GM20431 (cell line): ENCODE measurements at regions not wholly inside any gene's neighbourhood (a gene's known extent, or its start where the extent isn't known, plus 50 kb on each side); places are given as distances from the start of the nearest gene placed in this dataset.

Source experiments
- in situ Hi-C: fragments of 300-500 bp; cut with MseI, MboI; formaldehyde crosslinking; loops from one replicate; pipeline ENCODE4 v1.15.0; 2020; ENCODE audit warnings: low sequenced_read_pairs; ENCODE audit not compliant: unreplicated experiment

DNA sequence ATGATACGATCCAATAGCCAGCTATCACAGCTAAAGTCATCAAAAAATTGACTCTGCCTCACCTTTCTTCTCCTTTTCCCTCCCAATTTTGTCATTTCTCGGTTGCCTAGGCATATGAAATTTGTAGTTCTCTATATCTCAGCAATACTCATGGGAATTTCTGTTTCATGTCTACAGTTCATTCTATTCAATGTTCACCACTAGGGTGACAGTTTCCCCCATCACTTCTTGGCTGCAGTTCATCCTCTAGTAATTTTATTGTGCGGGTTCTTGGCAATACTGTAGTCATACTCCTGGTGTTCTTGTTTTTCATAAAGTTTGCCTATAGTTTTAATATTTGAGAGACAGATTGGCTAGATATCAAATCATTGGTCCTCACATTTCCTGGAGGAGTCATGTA is 872.2 kb upstream of the ID2 start:
- in situ Hi-C loops, result no loop called here

DNA sequence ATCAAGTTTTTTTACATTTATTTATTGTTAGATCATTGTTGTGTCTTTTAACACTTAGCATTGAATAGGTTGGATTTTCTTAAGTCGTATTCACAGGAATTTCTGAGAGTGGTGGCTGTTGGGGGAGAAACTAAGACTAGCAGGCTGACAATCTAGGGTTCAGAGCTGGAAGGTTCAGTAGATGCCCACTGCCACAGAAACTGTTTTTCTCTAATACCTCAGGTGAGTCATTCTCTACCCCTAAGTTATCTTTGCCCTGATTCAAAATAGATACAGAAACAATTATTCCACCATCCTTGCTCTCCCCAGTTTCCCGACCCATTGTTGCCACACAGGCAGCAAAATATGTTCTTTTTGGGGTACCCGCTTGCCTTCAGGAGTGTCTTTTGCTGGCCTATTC is 870.8 kb upstream of the ID2 start:
- in situ Hi-C loops, result no loop called here

DNA sequence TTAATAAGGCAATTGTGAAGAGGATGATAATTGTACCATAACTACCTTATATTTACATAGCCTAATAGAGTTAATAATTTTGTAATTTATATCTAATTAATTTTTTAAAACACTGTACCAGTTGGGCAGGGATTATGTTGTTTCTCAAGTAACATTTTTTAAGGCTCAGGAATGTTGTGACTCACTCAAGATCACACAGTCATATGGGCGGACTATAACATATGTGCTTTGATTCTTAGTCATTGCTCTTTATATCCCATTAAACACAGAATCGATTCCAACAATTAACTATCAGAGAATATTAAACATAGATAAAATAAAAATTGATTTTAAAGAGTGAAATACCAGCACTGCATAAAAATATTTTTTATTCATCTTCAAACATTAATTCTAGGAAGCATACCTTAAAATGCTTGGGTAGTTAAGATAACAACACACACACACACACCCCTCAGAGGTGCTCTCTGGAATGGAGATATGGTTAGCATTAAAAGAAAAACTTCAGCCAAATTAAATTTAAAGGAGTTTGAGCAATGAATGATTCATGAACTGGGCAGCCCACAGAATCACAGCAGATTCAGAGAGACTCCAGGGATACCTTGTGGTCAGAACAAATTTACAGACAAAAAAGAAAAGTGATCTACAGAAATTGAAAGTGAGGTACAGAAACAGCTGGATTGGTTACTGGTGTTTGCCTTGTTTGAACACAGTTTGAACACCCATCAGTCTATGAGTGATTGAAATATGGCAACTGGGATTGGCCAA is 869.4 kb upstream of the ID2 start:
- in situ Hi-C loops, result no loop called here

DNA sequence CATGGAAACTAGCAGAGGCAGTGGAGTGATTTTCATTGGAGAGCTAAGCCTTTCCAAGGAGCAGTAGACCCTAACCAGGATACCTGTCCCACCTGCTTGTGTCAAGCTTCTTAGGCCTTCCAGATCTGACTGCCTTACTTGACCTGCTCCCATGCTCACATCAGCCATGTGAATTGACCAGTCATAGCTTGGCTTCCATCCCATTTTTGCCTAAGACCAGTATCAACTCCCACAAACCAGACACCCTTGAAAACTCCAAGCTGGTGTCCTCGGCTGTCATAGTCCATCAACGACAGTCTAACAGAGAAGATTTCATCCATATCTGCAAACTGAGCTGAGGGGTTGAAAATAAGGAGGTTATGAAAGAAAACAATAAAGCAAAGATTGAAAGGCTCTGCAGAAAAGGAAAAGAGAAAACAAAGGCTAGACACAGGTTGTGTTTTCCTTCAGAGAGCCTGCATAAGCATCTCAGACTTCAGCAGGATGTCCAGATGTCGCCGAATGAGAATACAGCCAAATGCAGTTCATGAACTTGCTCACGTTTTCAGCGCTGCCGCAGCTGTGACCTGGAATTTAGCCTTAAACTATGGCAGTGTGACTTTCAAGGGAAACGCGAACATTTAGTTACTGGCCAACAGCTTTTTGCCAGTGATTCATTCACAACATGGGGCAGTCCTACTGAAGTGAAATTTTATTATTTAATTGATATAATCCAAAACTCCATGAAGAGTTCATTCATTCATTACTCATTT is 868.1 kb upstream of the ID2 start:
- in situ Hi-C loops, result no loop called here

DNA sequence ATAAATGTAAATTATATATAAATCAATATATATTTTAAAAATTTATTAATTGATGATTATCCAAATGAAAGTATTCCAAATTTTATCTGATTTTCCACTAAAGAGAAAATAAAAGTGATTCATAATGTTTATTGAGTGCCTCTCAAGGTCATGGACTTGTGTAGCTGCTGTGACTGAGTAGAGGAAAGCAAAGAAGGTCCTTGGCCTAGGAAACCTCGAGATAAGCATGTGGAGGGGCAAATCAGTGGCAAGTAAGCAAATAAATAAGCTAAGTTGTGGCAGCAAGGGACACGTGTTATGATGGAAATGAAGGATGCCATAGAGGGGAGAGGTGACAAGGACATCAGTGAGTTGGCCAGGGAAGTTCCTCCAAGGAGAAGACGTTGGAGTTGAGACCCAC is 866.1 kb upstream of the ID2 start:
- in situ Hi-C loops, result no loop called here

DNA sequence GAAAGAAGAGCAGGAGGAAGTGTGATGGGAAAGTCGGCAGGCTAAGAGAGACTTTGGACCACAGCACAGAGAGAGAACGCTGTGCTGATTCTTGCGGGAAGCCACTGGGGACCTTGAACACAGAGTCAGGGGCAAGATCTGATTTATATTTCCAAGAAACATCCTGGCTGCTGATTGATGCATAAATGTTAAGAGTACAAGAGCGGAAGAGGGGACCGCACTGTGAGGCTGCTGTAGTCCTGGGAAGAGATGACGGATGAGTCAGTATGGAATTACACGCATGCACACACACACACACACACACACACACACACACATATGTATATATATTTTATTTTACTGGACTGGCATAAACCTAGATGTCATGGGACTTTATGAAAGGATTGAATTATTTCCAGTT is 865.6 kb upstream of the ID2 start:
- in situ Hi-C loops, result no loop called here

DNA sequence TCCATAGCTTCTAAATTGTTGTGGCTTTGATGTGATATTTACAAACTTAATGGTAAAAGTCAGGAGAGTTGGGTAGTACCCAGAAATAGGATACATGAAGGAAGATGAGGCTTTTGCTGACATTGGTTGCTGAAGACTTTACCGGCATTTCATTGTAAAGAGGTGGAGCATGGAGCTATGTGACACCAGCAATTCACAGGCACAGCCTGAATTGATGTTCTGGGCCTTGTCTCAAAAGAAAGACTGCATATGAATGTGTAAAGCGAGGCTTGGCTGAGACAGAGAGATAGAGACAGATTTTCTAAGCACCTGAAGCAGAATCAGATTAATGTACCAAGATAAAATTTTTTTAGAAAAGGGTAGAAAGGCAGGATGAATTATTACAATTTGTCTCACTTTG is 864.9 kb upstream of the ID2 start:
- in situ Hi-C loops, result no loop called here

DNA sequence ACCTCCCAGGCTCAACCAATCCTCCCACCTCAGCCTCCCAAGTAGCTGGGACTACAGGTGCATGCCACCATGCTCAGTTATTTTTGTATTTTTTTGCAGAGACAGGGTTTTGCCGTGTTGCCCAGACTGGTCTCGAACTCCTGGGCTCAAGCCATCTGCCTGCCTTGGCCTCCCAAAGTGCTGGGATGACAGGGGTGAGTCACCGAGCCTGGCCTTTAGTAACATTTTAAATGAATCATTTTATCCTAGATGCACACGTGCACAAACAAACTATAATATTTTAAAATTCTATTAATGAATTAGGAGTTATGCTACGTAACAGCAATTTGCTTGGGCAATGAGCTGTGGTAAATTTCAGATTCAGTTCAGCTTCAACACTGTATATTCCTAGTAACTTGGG is 862.5 kb upstream of the ID2 start:
- in situ Hi-C loops, result no loop called here

DNA sequence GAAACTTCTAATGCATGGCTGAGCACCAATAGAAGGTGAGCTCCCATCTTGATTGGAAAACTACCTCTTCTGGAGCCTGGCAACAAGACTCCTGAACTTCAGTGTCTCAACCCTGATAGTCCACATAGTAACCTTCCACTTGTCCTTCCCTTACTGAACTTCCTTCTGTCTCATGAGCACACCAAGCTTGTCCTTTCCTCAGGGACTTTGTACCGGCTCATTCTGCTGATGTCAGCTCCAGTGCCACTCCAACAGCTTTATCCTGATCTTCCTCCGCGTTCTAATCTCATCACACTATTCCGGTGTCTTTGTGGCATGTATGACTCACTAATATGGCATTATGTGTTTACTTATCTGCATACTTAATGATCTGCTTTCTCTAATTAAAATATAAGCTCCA is 862.0 kb upstream of the ID2 start:
- in situ Hi-C loops, result no loop called here

DNA sequence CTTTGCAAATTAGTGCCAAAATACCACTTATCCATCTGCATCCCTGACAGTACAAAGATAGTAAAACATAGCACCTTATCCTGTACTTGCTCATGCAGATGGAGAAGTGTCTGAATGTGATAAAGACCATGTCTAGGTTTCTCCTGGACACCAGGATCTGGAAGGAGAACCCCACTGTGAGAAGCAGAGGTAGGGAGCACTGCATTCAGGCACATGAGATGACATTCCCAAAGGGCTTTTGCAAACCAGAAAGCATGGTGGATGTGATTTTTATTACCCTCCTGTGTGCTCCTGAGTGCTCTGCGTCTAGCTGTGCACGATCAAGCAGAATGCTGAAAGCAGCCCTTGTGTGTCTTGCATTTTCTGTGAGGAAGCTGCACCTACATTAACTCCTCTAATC is 857.6 kb upstream of the ID2 start:
- in situ Hi-C loops, result no loop called here

DNA sequence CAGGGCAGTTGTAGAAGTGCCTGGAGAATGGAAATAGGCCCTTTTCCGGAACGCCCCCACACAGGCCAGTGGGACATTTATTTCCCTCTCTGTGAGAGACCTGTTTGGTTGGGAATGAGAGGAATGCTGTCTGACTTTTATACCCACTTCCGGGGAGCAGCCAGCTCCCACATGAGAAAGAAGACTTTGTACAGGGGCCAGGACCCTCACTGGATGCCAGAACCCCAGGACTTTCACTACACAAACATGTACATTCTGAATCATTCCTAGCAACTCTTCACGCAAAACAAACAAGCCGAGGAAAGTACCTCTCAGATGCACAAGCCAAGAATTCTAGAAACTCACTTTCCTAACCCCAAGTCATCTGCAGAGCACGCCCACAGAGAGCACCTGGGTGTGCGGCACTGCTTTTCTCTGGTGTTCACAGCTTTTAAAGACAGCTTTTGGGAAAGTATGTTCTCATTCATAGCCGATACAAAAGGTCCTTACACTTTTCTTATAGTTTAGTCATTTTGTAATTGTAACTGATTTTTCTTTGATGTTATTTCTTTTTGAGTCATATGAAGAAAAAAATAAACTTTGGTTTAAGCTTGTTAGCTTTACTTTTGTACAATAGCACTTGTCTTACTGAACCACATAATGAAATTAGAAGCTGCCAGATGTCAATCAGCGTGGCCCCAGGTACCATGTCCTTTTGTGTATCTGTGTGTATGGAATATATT is 856.1 kb upstream of the ID2 start:
- in situ Hi-C loops, result no loop called here

DNA sequence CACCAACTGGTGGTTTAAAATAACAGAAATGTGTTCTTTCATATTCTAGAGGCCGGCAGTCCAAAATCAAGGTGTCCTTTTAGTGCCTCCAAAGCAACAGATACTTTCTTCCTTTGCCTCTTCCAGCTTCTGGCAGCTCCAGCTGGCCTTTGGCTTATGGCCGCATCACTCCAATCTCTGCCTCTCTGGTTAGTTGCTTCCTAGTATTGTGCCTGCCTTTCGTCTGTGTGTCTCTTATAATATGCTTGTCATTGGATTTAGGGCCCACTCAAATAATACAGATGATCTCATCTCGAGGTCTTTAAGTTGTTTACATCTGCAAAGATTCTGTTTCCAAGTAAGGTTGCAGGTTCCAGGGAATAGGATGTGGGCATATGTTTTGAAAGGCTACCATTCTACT is 855.2 kb upstream of the ID2 start:
- in situ Hi-C loops, result no loop called here

DNA sequence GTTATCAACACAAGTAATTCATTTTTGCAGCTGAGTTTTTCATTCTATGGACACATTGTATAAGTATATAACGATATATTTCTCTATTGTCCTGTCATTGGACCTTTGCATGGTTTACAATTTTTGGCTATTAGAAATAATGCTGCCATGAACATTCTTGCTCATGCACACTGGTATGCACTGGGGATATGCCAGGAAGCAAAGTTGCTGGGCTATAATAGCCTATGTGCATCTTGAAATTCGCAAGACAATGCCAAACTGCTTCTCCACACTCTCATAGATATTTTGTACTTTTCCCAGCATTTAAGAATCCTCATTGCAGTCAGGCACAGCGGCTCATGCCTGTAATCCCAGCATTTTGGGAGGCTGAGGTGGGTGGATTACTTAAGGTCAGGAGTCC is 852.6 kb upstream of the ID2 start:
- in situ Hi-C loops, result no loop called here

DNA sequence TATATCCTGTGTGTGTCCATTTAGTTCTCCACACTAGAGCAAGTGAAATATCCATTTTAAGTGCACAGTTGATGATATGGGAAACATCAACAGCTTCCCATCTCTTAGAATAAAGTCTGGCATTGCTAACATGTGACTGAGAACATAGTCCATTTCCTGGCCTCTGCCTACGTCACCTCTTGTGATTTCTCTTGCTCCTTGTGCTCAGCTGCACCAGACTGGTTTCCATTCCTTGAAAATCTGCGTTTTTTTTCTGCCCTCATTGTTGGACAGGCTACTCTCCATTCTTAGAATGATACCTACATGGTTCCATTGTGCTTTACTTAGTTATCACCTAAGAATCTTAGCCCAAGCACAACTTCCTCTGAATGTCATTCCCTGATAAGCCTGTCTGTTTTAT is 851.2 kb upstream of the ID2 start:
- in situ Hi-C loops, result no loop called here

DNA sequence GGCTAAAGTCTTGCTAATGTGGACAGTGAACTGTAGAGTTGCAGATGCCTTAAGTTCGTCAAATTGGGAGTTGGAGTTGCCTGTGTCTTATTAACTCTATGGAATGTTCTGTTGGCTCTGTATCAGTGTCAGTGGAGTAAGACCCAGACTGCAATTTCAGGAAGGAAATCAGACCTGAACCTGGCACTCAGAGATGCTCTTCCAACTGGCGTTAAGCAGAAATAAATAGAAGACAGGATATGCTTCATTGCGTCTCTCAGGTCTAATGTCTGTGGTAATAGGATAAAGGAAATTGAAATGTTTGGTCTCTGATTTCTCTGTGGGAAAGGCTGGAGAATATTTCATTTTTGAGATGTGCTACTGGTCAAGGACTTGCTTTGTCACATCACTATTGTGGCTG is 846.7 kb upstream of the ID2 start:
- in situ Hi-C loops, result no loop called here

DNA sequence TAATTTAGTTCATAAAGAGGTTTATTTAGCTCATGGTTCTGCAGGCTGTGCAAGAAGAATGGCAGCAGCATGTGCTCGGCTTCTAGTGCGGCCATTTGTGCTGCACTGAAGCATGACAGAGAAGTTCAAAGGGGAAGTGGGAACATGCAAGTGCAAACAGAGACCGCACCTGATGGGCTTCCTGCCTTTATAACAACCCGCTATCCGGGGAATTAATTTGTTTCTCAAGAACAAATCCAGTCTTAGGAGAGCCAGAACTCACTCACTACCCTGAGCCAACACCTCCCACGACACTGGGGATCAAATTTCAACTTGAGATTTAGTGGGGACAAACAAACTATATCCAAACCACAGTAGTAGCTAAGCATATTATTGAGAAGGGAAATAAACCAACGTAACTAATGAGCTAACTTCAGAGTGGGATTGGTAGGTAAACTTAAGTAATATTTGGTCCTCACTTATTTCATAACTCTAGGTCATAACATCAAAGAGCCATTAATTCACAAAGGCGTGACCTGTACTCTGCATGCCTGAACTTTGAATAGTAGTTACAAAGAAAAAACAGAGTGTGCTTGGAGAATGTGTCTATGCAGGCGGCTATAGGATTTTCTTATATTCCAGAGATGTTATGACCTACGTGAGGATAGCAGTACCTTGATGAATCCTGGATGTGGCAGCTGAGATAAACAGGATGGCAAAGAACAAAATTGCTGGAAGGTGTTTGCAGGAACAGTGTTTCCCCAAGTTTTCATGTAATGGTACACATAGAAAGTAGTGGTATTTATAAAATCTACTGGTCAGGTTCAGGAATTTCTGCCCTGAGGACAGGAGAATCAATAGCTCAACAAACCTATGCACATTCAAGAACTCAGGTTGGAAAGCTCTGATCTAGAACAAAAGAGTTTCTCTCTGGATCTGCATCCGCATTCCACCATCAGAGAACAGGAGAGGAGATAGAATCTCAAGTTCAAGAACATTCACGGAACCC is 845.9 kb upstream of the ID2 start:
- in situ Hi-C loops, result no loop called here

DNA sequence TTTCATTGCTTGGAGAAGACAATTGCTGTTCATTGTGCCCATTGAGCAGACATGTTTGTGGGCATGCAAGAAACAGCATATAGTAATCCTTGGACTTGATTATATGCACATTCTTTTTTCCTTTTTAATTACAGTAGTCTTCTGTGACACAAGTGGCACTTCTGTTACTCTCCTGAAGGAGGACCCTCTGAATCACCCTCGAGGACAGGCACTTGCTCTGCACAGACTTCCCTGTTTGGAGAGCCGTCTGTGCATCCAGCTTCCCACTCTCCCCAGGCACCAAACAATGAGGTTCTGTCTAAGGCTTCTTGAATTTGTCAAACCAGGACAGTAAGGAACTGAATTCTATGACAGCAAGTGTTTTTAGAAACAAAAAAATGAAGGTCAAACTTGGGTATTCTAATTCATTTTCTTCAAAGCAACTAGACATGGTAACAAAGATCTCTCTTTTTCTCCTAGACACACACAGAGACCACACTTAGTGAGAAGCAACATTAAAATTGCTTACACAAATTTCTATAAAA is 844.6 kb upstream of the ID2 start:
- in situ Hi-C loops, result no loop called here

DNA sequence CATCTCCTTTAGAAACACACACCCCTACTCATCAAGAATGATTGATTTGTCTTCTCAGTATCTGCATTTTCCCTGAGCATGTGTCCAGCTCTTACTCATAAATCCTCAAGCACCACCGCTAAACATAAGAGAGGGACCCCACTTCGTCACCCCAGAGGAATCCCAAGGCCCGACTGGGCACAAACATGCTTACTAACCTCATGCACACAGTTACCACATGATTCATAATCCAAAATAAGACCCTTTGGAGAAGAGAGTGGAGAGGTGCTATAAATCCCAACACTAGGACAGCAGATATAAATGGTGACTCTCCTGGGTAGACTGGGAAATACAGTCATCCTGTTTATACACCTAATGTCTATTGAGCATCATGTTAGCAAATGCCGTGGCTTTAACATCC is 843.2 kb upstream of the ID2 start:
- in situ Hi-C loops, result no loop called here

DNA sequence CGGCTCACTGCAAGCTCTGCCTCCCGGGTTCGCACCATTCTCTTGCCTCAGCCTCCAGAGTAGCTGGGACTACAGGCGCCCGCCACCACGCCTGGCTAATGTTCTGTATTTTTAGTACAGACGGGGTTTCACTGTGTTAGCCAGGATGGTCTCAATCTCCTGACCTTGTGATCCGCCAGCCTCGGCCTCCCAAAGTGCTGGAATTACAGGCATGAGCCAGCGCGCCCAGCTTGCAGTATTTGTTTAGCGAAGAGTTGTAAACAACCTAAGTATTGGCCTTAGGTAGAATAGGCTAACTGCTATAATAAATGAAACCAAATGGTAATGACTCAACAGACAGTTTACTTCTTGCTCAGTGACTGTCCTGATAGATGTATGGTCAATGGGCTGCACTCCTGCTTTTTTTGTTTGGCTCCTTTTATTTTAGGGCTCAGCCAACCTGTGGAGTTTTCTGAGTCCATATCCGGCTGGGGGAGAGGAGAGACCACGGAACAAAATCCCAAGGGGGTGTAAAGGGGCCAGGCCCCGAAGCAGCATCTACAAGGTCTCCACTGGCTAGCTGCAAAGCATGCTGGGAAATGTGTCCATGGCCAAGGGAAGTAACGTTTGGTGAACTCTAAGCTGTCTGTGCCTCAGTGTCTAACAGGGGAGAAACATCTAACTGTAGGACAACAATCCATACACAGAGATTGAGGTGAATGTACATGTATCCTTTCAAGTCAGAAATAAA is 841.0 kb upstream of the ID2 start:
- in situ Hi-C loops, result no loop called here
